Astrocyte of the spinal cord (primary cell): ENCODE measurements at regions not wholly inside any gene's neighbourhood (a gene's known extent, or its start where the extent isn't known, plus 50 kb on each side); places are given as distances from the start of the nearest gene placed in this dataset.

Experiments
- DNase-seq: peaks from one replicate; pipeline ENCODE4 v3.0.0; 2011; ENCODE audit warnings: low read depth, low spot score
- H3K4me3 ChIP-seq: 2 replicates; pipeline ENCODE4 v1.5.1; 2011; ENCODE audit warnings: low read depth, mild to moderate bottlenecking, low read length, moderate library complexity
- in situ Hi-C: cut with HindIII; loops from 2 replicates; pipeline ENCODE4 v1.10.0; 2017; ENCODE audit warnings: low sequenced_read_pairs
- TF ChIP-seq, protein P1 (sequence below): IDR thresholded peaks from 2 replicates; pipeline ENCODE4 v1.5.1; 2012; ENCODE audit warnings: low read depth, mild to moderate bottlenecking, low read length, inconsistent platforms

GRCh38 chr2:66125951-66126350, 309.0 kb upstream of the MEIS1 start:
- TF ChIP-seq, protein P1, sequence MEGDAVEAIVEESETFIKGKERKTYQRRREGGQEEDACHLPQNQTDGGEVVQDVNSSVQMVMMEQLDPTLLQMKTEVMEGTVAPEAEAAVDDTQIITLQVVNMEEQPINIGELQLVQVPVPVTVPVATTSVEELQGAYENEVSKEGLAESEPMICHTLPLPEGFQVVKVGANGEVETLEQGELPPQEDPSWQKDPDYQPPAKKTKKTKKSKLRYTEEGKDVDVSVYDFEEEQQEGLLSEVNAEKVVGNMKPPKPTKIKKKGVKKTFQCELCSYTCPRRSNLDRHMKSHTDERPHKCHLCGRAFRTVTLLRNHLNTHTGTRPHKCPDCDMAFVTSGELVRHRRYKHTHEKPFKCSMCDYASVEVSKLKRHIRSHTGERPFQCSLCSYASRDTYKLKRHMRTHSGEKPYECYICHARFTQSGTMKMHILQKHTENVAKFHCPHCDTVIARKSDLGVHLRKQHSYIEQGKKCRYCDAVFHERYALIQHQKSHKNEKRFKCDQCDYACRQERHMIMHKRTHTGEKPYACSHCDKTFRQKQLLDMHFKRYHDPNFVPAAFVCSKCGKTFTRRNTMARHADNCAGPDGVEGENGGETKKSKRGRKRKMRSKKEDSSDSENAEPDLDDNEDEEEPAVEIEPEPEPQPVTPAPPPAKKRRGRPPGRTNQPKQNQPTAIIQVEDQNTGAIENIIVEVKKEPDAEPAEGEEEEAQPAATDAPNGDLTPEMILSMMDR = no peak
- no peak overlapping the region for H3K4me3 ChIP-seq
- in situ Hi-C loops = no loop called here
- DNase-seq = no peak

GRCh38 chr2:66122516-66122915, 312.4 kb upstream of the MEIS1 start:
- H3K4me3 ChIP-seq = no peak overlapping the region
- TF ChIP-seq, protein P1 = no peak
- in situ Hi-C loops = no loop called here
- no peak for DNase-seq

- in situ Hi-C loops = no loop called here
- H3K4me3 ChIP-seq = no peak overlapping the region
- TF ChIP-seq, protein P1 = no peak
- no peak for DNase-seq
Measured at GRCh38 chr2:66121946-66122345, 313.0 kb upstream of the MEIS1 start.

DNA sequence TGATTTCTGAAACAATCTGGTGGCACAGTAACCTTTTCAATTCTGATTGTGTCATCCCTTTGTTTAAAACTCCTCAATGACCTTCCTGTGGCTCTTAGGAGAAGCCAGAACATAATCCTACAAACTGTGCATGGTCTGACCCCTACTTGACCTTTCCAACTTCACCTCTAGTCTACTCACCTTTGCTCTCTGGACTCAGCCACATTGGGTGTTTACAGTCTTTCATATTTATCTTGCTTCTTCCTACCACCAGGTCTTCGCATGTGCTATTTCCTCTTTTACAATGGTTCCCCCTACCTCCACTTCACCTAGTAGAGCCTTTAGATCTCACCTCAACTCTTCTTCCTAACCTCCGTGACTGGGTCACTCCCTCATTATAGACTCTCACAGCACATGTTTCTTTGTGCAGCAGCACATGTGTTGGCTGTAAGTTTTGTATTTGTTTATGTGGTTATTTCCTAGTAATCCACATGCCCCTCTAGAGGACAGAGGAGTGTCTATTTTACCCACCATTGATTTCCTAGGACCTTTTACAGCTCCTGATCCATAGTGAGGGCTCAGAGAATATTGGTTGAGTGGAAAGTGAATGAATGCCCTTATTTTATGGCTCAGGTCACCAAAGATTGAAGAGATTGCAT, 320.8 kb upstream of the MEIS1 start:
- in situ Hi-C loops = no loop called here
- no peak overlapping the region for H3K4me3 ChIP-seq
- TF ChIP-seq, protein P1 = no peak
- no peak for DNase-seq

- H3K4me3 ChIP-seq = no peak overlapping the region
- in situ Hi-C loops = no loop called here
- DNase-seq = no peak
- TF ChIP-seq, protein P1 = no peak
Measured at GRCh38 chr2:66111706-66112105, 323.2 kb upstream of the MEIS1 start.

- H3K4me3 ChIP-seq = no peak overlapping the region
- DNase-seq = no peak
- TF ChIP-seq, protein P1 = no peak
- in situ Hi-C loops = no loop called here
Measured at GRCh38 chr2:66110608-66111007, 324.3 kb upstream of the MEIS1 start.
